GM18861 (cell line): ENCODE measurements at regions not wholly inside any gene's neighbourhood (a gene's known extent, or its start where the extent isn't known, plus 50 kb on each side); places are given as distances from the start of the nearest gene placed in this dataset.
"Not testable (repeated sequence)": the region's sequence is repeated elsewhere in the genome, so short reads cannot be mapped to it uniquely, and the experiment has no call there.

ENCODE experiments used
- ATAC-seq: cut with Tn5 transposase; IDR thresholded peaks from one replicate; pipeline ENCODE4 v1.9.1; 2021; ENCODE audit not compliant: unreplicated experiment

DNA sequence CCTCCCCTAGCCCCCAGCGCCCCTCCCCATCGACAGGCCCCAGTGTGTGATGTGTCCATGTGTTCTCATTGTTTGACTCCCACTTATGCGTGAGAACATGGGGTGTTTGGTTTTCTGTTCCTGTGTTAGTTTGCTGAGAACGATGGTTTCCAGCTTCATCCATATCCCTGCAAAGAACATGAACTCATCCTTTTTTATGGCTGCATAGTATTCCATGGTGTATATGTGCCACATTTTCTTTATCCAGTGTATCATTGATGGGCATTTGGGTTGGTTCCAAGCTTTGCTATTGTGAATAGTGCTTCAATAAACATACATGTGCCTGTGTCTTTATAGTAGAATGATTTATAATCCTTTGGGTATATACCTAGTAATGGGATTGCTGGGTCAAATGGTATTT lies 107.6 kb upstream of the ADGRG2 start:
- ATAC-seq: not testable (repeated sequence)

GRCh38 chrX:19237901-19238300 lies 105.8 kb upstream of the PDHA1 start:
- no peak for ATAC-seq

DNA sequence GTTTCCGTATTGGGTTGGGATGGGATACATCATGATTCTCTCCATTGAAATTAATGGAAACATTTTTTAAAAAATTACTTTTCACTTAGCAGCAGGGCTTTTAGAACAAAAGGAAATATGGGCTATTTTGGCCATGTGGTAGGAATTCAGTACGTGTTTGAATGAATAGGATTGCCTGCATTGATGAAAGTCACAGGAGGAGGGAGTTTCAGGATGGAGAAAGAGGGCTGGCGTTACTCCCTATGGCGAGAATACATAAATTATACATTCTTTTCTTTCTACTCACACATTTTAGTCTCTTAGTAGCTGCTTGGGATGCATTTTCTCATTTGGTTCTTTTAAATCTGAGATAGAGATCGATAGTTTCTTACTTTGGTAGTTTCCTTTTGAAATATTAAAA lies 100.3 kb upstream of the PDHA1 start:
- ATAC-seq: no peak

DNA sequence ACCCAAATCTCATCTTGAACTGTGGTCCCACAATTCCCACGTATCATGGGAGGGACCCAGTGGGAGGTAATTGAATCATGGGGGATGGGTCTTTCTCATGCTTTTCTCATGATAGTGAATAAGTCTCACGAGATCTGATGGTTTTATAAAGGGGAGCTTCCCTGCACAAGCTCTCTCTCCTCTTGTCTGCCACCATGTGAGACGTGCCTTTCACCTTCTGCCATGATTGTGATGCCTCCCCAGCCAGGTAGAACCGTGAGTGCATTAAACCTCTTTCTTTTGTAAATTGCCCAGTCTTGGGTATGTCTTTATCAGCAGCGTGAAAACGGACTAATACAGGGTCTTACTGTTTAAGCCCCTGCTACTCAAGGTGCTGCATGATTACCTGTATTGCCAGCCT lies 98.8 kb upstream of the PDHA1 start:
- not testable (repeated sequence) for ATAC-seq

- ATAC-seq: no peak
Measured at GRCh38 chrX:19245711-19246269, 97.9 kb upstream of the PDHA1 start.

DNA sequence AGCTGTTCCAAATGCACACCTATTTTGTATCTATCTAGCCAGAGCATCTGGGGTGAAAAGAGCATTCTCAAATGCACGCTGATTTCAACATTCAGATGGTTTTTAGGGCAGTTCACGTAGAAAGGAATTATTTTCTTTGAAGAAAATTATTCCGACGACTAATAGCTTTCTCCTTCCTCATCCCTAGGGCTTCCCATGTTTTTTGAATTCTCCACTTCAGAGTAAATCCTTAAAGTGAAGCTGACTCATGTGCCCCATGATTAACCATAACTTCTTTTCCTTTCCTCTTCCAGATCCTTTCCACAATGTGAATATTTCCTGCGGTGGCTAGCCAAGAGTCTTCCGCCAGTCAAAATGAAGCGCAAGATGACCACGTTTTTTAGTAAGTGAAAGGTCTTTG lies 86.7 kb upstream of the PDHA1 start:
- no peak for ATAC-seq

GRCh38 chrX:19261026-19261425 lies 82.7 kb upstream of the PDHA1 start:
- not testable (repeated sequence) for ATAC-seq

DNA sequence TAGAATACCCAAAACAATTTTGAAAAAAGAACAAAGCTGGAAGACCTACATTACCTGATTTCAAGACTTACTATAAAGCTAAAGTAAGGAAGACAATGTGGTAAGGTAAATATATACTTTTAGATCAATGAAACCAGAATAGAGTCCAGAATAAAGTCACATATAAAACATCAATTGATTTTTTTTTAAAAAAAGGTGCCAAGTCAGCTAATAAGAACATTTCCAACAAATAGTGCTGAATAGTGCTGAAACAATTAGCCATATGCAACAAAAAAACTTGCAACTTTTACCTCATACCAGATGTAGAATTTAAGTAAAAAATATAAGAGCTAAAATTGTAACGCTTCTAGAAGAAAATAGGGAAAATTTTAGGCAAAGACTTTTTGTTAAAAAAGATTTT lies 73.0 kb upstream of the PDHA1 start:
- no peak for ATAC-seq

GRCh38 chrX:19272452-19272851 lies 71.3 kb upstream of the PDHA1 start:
- ATAC-seq: no peak

DNA sequence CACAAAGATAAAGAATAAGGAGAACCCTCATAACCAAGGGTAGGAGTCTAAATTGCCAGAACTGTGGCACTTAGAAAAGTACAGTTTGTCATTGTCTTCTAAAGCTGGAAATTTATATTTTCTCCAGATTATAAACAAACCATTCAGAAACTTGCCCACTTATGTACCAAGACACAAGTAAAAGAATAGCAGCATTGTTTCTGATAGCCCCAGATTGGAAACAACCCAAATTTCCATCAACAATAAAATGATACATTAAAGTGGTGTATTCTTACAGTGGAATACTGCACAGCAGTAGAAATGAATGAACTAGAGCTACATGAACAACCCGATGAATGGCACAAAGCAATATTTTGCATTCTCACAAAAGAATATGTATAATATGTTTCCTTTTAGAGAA lies 63.1 kb upstream of the PDHA1 start:
- ATAC-seq: no peak

DNA sequence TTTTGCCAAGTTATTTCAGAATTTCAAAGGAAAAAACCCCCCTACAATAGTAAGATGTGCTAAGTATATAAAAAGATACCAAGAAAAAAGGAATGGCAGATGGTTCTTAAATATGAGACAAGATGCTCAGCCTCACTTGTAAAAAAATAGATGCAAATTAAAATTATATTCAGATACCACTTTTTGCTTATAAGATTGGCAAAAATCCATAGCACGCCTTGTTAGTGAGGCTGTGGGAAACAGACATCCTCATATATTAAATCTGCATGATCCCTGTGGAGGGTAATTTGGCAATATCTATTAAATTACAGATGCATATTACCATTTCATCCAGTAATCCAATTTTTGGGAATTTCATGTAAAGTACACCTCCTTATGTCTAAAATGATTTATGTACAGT lies 62.5 kb upstream of the PDHA1 start:
- ATAC-seq: no peak

DNA sequence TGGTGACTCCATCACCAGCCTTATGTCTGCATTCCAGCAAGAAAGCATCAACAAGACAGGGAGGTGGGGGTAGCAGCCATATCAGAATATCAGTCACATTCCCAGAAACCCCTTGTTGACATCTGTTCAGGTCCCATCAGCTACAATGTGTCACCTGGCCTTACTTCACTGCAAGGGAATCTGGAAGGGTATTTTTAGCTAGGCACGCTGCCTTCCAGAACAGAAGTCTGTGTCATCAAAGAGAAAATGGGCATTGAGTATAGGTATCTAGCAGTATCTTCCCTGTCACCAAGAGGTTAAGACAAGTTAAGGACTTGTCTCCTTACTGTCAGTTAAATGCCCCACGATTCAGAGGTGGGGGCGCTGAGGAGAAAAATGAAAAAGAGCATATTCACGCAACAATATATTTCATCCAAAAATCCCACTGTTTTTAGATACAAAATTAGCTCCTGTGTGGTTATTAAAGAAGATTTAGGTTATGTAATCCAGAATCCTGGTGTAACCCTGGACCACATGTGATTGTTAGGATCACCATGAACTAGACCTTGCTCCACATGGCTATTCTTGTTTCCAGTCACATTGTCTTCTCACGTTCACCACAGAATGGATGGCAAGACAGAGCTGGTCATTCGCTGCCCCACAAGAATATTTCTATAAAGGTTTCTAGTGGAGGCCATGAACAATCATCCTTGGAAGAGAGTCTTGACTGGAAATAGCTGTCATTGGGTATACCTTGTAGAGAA lies 60.0 kb upstream of the PDHA1 start:
- ATAC-seq: no peak

- no peak for ATAC-seq
Measured at GRCh38 chrX:19285857-19286256, 57.9 kb upstream of the PDHA1 start.

- ATAC-seq: no peak
Measured at GRCh38 chrX:19291086-19291485, 52.6 kb upstream of the PDHA1 start.

- no peak for ATAC-seq
Measured at GRCh38 chrX:19293606-19294325, 50.0 kb upstream of the PDHA1 start.
